WTC11 (cell line): ENCODE measurements at regions not wholly inside any gene's neighbourhood (a gene's known extent, or its start where the extent isn't known, plus 50 kb on each side); places are given as distances from the start of the nearest gene placed in this dataset.

Source experiments
- ATAC-seq: fragments of 200-7000 bp; cut with Tn5 transposase; 2 replicates; pipeline ENCODE4 v1.10.0; 2021; ENCODE audit warnings: mild to moderate bottlenecking, moderate library complexity
- CTCF ChIA-PET: fragments of 300-600 bp; sonication (Branson Sonifier 250); formaldehyde crosslinking; loops from one replicate; lab custom pipeline; 2021; ENCODE audit warnings: antibody characterized with exemption; lab: Charles Lee
- POLR2A ChIA-PET: fragments of 350-600 bp; sonication (Branson Sonifier 250); formaldehyde crosslinking; loops from one replicate; lab custom pipeline; 2021; ENCODE audit warnings: antibody characterized with exemption; lab: Charles Lee
- DNase-seq: peaks from one replicate; pipeline ENCODE4 v3.0.0; 2021; ENCODE audit warnings: low spot score
- H3K27ac Mint-ChIP-seq: 2 replicates; pipeline ENCODE4 v1.8.0; 2021; ENCODE audit warnings: mixed read lengths
- H3K27me3 Mint-ChIP-seq: 2 replicates; pipeline ENCODE4 v1.8.0; 2021; ENCODE audit warnings: low read depth, mild to moderate bottlenecking, moderate library complexity, mixed read lengths
- H3K36me3 Mint-ChIP-seq: 2 replicates; pipeline ENCODE4 v1.8.0; 2021; ENCODE audit warnings: mixed read lengths
- H3K4me1 Mint-ChIP-seq: 2 replicates; pipeline ENCODE4 v1.8.0; 2022; ENCODE audit warnings: mixed read lengths
- H3K4me3 Mint-ChIP-seq: 2 replicates; pipeline ENCODE4 v1.8.0; 2021; ENCODE audit warnings: mild to moderate bottlenecking, moderate library complexity, mixed read lengths
- H3K9me3 Mint-ChIP-seq: 2 replicates; pipeline ENCODE4 v1.8.0; 2021; ENCODE audit warnings: mixed read lengths
- CBFB ChIP-seq: sonication (generic); formaldehyde crosslinking; IDR thresholded peaks from 2 replicates; pipeline ENCODE4 v1.8.1; 2022; ENCODE audit warnings: mild to moderate bottlenecking, low read depth, missing genetic modification reagents
- ELF4 ChIP-seq: sonication (generic); formaldehyde crosslinking; IDR thresholded peaks from 2 replicates; pipeline ENCODE4 v1.8.1; 2022; ENCODE audit warnings: low read depth, mild to moderate bottlenecking, moderate library complexity, missing genetic modification reagents
- EMX1 ChIP-seq: fragments of 250-450 bp; sonication (Bioruptor Pico); IDR thresholded peaks from 2 replicates; pipeline ENCODE4 v1.8.0; 2021; ENCODE audit warnings: mild to moderate bottlenecking
- ESRRA ChIP-seq: sonication (generic); formaldehyde crosslinking; IDR thresholded peaks from 2 replicates; pipeline ENCODE4 v1.8.1; 2022; ENCODE audit warnings: mild to moderate bottlenecking, missing genetic modification reagents, borderline replicate concordance
- FOXJ3 ChIP-seq: sonication (generic); formaldehyde crosslinking; IDR thresholded peaks from 2 replicates; pipeline ENCODE4 v1.9.0; 2021; ENCODE audit warnings: missing genetic modification reagents, mild to moderate bottlenecking, borderline replicate concordance
- GABPB1 ChIP-seq: sonication (generic); formaldehyde crosslinking; IDR thresholded peaks from 2 replicates; pipeline ENCODE4 v1.8.1; 2023; ENCODE audit warnings: mild to moderate bottlenecking, missing genetic modification reagents
- JAZF1 ChIP-seq: fragments of 250-450 bp; sonication (Bioruptor Pico); IDR thresholded peaks from 2 replicates; pipeline ENCODE4 v1.9.0; 2021; ENCODE audit warnings: moderate library complexity, mild to moderate bottlenecking, inconsistent platforms
- JUN ChIP-seq: sonication (generic); formaldehyde crosslinking; IDR thresholded peaks from 2 replicates; pipeline ENCODE4 v1.8.0; 2023; ENCODE audit warnings: mild to moderate bottlenecking, missing genetic modification reagents
- MYBL2 ChIP-seq: sonication (generic); formaldehyde crosslinking; IDR thresholded peaks from 2 replicates; pipeline ENCODE4 v1.8.1; 2023; ENCODE audit warnings: mild to moderate bottlenecking, moderate library complexity, missing genetic modification reagents
- PRRX2 ChIP-seq: fragments of 250-450 bp; sonication (Bioruptor Pico); IDR thresholded peaks from 2 replicates; pipeline ENCODE4 v1.8.0; 2021; ENCODE audit warnings: mild to moderate bottlenecking
- RELA ChIP-seq: sonication (generic); formaldehyde crosslinking; IDR thresholded peaks from 2 replicates; pipeline ENCODE4 v1.8.1; 2022; ENCODE audit warnings: missing genetic modification reagents, mild to moderate bottlenecking, borderline replicate concordance
- SMAD3 ChIP-seq: sonication (generic); formaldehyde crosslinking; IDR thresholded peaks from 2 replicates; pipeline ENCODE4 v1.8.0; 2022; ENCODE audit warnings: missing genetic modification reagents, mild to moderate bottlenecking, borderline replicate concordance
- TEAD4 ChIP-seq: sonication (generic); formaldehyde crosslinking; IDR thresholded peaks from 2 replicates; pipeline ENCODE4 v1.8.0; 2022; ENCODE audit warnings: mild to moderate bottlenecking, missing genetic modification reagents
- TF ChIP-seq, protein P1 (sequence below): sonication (generic); formaldehyde crosslinking; IDR thresholded peaks from 2 replicates; pipeline ENCODE4 v1.8.0; 2022; ENCODE audit warnings: mild to moderate bottlenecking, missing genetic modification reagents
- TF ChIP-seq, protein P2 (sequence below): sonication (generic); formaldehyde crosslinking; IDR thresholded peaks from 2 replicates; pipeline ENCODE4 v1.8.1; 2022; ENCODE audit warnings: mild to moderate bottlenecking, missing genetic modification reagents, moderate library complexity, borderline replicate concordance
- TF ChIP-seq, protein P3 (sequence below): sonication (generic); formaldehyde crosslinking; conservative IDR thresholded peaks from 2 replicates; pipeline ENCODE4 v1.8.1; 2023; ENCODE audit warnings: mild to moderate bottlenecking, low read depth, missing genetic modification reagents, moderate library complexity
- TF ChIP-seq, protein P4 (sequence below): fragments of 250-450 bp; sonication (Bioruptor Pico); conservative IDR thresholded peaks from 2 replicates; pipeline ENCODE4 v1.9.0; 2021; ENCODE audit warnings: mild to moderate bottlenecking
- TF ChIP-seq, protein P5 (sequence below): sonication (generic); formaldehyde crosslinking; IDR thresholded peaks from 2 replicates; pipeline ENCODE4 v1.8.1; 2022; ENCODE audit warnings: missing genetic modification reagents, borderline replicate concordance
- TF ChIP-seq, protein P6 (sequence below): fragments of 250-450 bp; sonication (Bioruptor Pico); IDR thresholded peaks from 2 replicates; pipeline ENCODE4 v1.9.0; 2021; ENCODE audit warnings: mild to moderate bottlenecking

DNA sequence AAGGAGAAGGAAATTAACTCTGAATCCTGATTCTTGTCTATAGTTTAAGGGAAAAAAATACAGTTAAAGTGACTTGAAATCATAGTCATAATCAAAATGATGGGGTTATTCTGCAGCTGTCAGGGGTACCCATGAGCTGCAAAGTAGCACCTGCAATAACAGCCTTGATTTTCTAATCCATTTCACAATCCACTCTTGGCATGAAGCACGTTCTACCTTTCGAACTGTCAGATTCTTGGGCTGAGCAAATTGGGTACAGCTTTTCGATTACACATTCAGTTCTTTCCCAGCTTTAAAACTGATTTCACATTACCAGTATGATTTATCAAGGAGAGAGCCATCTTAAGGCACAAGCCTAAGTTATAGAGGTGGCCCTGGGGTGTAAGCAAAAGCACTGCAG is 118.5 kb upstream of the DTNBP1 start:
- H3K4me1 Mint-ChIP-seq, result peaks cover 13% of the 10 kb centered on the region
- POLR2A ChIA-PET, result no interaction called here
- H3K9me3 Mint-ChIP-seq, result no peaks in the 10 kb centered on the region
- ATAC-seq (no peak), DNase-seq (no peak)
- no peaks in the 10 kb centered on the region for H3K36me3 Mint-ChIP-seq
- no peaks in the 10 kb centered on the region; the same call in none of the 2 replicates for H3K27me3 Mint-ChIP-seq
- H3K27ac Mint-ChIP-seq, result no peak overlapping the region
- TF ChIP-seq, protein P1, sequence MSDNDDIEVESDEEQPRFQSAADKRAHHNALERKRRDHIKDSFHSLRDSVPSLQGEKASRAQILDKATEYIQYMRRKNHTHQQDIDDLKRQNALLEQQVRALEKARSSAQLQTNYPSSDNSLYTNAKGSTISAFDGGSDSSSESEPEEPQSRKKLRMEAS (CRISPR knock-in tag), result no peak
- TF ChIP-seq JUN (CRISPR knock-in tag), result no peak
- TF ChIP-seq, protein P2, sequence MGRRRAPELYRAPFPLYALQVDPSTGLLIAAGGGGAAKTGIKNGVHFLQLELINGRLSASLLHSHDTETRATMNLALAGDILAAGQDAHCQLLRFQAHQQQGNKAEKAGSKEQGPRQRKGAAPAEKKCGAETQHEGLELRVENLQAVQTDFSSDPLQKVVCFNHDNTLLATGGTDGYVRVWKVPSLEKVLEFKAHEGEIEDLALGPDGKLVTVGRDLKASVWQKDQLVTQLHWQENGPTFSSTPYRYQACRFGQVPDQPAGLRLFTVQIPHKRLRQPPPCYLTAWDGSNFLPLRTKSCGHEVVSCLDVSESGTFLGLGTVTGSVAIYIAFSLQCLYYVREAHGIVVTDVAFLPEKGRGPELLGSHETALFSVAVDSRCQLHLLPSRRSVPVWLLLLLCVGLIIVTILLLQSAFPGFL, result no peak
- no peak for TF ChIP-seq EMX1
- TF ChIP-seq GABPB1 (CRISPR knock-in tag), result no peak
- TF ChIP-seq JAZF1, result no peak
- no peak for TF ChIP-seq SMAD3 (CRISPR knock-in tag)
- no peak for TF ChIP-seq PRRX2 (CRISPR knock-in tag)
- no peak for TF ChIP-seq MYBL2 (CRISPR knock-in tag)
- no peak for TF ChIP-seq RELA (CRISPR knock-in tag)
- TF ChIP-seq, protein P3, sequence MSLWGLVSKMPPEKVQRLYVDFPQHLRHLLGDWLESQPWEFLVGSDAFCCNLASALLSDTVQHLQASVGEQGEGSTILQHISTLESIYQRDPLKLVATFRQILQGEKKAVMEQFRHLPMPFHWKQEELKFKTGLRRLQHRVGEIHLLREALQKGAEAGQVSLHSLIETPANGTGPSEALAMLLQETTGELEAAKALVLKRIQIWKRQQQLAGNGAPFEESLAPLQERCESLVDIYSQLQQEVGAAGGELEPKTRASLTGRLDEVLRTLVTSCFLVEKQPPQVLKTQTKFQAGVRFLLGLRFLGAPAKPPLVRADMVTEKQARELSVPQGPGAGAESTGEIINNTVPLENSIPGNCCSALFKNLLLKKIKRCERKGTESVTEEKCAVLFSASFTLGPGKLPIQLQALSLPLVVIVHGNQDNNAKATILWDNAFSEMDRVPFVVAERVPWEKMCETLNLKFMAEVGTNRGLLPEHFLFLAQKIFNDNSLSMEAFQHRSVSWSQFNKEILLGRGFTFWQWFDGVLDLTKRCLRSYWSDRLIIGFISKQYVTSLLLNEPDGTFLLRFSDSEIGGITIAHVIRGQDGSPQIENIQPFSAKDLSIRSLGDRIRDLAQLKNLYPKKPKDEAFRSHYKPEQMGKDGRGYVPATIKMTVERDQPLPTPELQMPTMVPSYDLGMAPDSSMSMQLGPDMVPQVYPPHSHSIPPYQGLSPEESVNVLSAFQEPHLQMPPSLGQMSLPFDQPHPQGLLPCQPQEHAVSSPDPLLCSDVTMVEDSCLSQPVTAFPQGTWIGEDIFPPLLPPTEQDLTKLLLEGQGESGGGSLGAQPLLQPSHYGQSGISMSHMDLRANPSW (CRISPR knock-in tag), result no peak
- CTCF ChIA-PET, result interaction anchor here (1.1 kb wide), 1 partner anchor 90 kb away, joined by 3 read pairs; no protein-coding TSS in a partner anchor
- no peak overlapping the region for H3K4me3 Mint-ChIP-seq

DNA sequence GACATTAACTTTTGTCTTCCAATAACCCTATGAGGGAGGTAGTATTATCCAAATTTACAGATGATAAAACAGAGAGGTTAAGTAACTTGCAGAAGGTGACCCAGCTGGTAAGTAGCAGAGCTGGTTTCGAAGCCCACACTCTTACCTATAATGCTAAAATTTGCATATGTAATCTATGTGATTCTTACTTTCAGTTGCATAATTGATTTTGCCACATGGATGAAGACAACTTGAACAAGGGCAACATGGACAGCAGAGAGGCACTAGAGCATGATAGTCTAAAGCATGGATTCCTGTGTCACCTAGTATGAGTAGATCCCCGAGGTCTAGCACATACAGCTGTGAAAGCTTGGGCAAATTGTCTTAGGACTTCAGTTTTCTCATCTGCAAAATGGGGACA is 117.6 kb upstream of the DTNBP1 start:
- DNase-seq, result no peak
- Mint-ChIP-seq H3K9me3 (no peaks in the 10 kb centered on the region), H3K27me3 (no peaks in the 10 kb centered on the region; the same call in none of the 2 replicates), H3K4me1 (peaks cover 13% of the 10 kb centered on the region), H3K27ac (no peak overlapping the region), H3K4me3 (no peak overlapping the region), H3K36me3 (no peaks in the 10 kb centered on the region)
- ChIA-PET POLR2A (no interaction called here), CTCF (interaction anchor here (1.1 kb wide), 1 partner anchor 89 kb away, joined by 3 read pairs; no protein-coding TSS in a partner anchor)
- TF ChIP-seq CBFB (no peak), JAZF1 (no peak), ESRRA (CRISPR knock-in tag) (no peak), FOXJ3 (CRISPR knock-in tag) (no peak), ELF4 (CRISPR knock-in tag) (no peak), TEAD4 (CRISPR knock-in tag) (no peak)
- TF ChIP-seq, protein P4, sequence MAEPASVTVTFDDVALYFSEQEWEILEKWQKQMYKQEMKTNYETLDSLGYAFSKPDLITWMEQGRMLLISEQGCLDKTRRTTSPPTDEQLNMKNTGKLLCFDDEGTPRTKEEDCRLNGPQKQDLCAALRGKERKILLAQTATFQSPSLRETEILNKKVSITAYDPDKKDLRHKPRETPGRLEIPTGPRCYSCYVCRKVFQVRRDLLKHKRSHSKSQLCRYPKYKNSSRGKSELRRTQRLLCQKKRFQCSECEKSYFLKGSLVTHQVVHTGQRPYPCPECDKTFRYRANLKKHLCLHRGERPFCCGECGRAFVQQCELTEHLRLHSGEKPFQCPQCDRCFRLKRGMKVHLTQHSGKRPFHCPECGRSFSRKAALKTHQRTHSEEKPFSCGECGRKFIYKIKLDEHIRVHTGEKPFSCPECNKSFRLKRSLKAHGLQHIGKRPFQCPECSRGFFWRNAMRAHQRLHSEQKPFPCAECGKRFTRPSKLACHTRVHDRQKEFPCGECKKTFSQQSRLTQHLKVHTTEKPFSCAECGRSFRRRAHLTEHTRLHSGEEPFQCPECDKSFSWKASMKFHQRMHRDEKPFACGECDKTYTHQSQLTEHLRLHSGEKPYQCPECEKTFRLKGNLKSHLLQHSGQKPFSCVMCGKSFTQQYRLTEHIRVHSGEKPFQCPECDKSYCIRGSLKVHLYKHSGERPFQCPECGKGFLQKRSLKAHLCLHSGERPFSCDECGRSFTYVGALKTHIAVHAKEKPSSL, result no peak
- TF ChIP-seq, protein P5, sequence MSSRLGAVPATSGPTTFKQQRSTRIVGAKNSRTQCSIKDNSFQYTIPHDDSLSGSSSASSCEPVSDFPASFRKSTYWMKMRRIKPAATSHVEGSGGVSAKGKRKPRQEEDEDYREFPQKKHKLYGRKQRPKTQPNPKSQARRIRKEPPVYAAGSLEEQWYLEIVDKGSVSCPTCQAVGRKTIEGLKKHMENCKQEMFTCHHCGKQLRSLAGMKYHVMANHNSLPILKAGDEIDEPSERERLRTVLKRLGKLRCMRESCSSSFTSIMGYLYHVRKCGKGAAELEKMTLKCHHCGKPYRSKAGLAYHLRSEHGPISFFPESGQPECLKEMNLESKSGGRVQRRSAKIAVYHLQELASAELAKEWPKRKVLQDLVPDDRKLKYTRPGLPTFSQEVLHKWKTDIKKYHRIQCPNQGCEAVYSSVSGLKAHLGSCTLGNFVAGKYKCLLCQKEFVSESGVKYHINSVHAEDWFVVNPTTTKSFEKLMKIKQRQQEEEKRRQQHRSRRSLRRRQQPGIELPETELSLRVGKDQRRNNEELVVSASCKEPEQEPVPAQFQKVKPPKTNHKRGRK (CRISPR knock-in tag), result no peak
- TF ChIP-seq, protein P6, sequence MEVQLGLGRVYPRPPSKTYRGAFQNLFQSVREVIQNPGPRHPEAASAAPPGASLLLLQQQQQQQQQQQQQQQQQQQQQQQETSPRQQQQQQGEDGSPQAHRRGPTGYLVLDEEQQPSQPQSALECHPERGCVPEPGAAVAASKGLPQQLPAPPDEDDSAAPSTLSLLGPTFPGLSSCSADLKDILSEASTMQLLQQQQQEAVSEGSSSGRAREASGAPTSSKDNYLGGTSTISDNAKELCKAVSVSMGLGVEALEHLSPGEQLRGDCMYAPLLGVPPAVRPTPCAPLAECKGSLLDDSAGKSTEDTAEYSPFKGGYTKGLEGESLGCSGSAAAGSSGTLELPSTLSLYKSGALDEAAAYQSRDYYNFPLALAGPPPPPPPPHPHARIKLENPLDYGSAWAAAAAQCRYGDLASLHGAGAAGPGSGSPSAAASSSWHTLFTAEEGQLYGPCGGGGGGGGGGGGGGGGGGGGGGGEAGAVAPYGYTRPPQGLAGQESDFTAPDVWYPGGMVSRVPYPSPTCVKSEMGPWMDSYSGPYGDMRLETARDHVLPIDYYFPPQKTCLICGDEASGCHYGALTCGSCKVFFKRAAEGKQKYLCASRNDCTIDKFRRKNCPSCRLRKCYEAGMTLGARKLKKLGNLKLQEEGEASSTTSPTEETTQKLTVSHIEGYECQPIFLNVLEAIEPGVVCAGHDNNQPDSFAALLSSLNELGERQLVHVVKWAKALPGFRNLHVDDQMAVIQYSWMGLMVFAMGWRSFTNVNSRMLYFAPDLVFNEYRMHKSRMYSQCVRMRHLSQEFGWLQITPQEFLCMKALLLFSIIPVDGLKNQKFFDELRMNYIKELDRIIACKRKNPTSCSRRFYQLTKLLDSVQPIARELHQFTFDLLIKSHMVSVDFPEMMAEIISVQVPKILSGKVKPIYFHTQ (CRISPR knock-in tag), result no peak
- no peak for ATAC-seq
